UCSD-AML1 (cell line): ENCODE measurements at regions not wholly inside any gene's neighbourhood (a gene's known extent, or its start where the extent isn't known, plus 50 kb on each side); places are given as distances from the start of the nearest gene placed in this dataset.

ENCODE experiments used
- DNase-seq: peaks from one replicate; lab custom pipeline; 2025; ENCODE audit not compliant: unreplicated experiment; lab: John Stamatoyannopoulos, UW

DNA sequence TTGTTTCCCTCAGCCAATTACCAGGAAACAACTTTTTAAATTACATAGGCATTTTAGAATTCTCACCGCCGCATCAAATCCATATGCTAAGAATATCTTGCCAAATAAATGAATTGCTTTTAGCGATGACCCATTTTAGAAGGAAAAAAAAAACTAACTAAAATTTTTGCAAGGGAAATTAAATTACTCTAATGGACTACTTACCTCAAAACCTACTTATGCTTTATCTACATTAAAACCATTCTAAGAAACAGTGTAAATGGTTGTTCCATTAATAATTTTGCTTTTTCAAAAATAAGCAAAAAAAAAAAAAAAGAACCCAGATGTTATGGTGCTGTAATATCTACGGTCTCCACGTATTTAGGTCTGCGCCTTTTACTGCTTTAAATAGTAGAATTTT lies 73.5 kb upstream of the CCDC150 start:
- DNase-seq = no peak

DNA sequence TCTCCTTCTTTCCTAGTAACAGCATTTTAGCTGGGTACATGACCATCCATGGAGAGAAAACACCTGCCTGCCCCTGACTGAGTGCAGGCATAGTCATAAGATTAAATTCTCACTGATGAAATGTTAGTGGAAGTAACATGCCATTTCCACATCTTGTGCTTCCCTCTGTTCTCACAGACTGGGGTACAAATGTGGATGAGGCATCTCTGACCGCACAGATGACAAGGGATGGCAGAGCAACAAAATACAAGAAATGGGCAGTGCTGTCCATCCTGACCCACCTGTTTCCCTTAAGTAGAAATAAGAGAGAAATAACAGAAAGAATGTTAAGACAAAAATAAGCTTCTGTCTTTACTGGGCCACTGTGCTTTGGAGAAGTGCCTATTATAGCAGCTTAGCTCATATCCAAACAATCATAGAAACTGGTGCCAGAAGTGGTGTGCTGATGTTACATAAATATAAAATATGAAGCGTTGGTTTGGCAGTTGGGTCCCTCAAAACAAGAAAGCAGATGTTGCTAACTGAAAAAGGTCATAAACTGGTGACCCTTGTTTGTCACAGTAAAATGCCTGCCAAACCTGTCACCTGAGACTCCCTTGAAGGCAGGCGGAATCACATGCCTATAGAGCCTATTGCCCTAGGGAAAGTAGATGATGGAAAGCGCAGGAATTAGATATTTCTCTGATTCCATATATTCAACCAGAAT lies 72.4 kb upstream of the CCDC150 start:
- no peak for DNase-seq

DNA sequence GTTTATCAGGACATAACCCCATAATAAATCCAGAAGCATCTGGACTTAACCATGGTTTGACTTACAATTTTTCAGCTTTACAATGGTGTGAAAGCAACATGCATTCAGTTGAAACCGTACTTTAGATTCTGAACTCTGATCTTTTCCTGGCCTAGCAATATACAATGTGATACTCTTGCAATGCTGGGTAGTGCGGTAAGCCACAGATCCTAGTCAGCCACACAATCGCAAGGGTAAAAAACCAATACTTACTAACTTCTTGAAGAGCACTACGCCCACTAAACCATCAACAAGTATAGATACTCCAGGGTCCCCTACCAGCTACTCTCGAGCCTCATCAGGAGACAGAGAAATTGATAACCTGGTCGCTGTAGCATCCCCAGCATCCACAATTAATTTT lies 71.0 kb upstream of the CCDC150 start:
- DNase-seq = no peak

DNA sequence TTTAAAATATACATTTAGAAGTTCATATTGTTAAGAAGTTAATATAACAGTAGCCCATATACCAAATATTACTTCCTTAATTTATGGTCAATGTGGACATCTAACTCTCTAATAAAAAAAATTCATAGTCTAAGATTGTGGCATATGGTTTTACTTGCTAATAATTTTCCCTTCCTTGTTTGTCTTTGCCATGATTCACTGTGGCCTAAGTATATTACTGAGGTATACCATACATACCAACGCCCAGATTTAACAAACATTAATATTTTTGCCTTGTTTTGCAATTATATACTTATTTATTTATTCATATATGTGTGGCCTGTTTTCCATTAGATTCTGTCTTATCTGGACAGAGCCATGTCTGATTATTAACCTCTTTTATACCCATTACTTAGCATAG lies 54.6 kb upstream of the CCDC150 start:
- DNase-seq = no peak

DNA sequence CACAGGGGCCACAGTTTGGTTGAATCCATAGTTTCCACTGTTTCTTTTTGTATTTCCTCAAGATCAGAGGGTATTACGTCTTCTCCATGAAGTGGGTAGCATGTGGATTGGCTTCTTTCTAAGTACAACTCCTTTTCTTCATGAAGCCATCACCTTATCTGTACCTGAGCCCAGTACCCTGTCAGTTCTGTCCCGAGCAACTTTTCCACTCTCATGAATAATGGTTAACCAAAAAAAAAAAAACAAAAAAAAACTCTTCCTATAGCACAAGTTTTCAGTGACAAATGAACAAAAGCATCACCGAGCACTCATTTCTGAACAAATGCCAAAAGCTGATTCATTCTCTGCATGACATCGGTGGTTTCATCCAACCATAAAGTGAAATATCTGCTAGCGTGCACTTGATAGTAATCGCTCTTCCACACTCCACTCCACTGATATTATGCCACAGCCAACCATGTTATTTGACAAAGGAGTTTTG lies 53.0 kb upstream of the CCDC150 start:
- DNase-seq = no peak

DNA sequence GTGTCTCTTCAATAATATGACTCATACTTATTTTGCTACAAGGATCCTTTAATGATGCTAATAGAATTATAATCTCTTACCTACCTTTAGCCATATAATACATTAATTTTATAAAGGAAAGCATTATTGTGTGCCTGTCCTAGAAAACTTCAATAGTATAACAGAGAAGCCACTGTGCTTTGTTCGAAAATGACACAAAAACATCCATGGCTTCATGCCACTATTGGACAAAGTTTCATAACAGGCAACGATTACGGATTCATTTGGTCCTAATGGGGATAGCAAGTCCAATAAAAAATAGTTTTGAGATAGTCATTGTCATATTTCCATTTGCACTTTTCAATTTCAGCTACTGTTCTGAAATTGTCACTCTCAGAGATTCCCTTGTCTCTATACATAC lies 52.5 kb upstream of the CCDC150 start:
- DNase-seq = no peak

DNA sequence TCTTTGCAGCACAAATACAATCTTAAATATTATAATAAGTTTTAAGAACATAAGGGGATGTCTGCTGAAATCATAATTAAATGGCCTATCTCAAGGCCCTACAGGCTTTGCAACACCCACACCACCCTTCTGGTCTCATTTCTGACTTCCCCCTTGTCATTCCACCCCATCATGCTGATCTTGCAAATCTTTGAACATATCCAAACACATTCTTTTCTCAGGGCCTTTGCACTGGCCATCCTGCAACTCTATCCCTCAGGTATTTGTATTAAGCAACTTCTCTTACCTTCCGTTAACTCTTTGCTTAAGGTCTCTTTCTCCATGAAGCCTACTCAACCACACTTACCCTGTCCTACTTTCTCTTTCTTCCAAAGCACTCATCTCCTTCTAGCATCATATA lies 51.8 kb upstream of the CCDC150 start:
- DNase-seq = no peak

DNA sequence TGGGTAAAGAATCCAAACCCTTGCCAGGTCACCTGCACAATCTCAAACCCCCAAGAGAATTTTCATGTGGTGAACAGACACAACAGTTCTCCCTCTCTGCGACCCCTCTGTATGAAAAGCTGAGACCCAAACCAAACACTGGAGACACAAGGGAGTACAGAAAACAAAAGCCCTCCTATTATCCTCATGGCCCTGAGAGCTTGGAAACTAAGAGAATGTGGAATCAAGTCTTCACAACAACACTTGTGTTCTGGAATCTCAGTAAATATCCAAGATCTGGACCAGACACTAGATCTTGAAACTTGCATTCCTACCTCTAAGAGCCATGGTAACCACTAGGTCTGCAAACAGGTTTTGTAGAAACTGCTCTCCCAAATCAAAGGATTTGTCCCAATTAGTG lies 50.1 kb upstream of the CCDC150 start:
- DNase-seq = no peak
